IPS-20b (cell line): ENCODE measurements at regions not wholly inside any gene's neighbourhood (a gene's known extent, or its start where the extent isn't known, plus 50 kb on each side); places are given as distances from the start of the nearest gene placed in this dataset.

Source experiments
- H3K27ac ChIP-seq: one replicate; pipeline ENCODE4 v1.5.1; 2013; ENCODE audit warnings: low read length
- H3K27me3 ChIP-seq: 2 replicates; pipeline ENCODE4 v1.6.1; 2013; ENCODE audit warnings: mild to moderate bottlenecking, low read length, inconsistent platforms; ENCODE audit not compliant: insufficient read depth
- H3K36me3 ChIP-seq: 2 replicates; pipeline ENCODE4 v1.6.1; 2013; ENCODE audit warnings: low read depth, mild to moderate bottlenecking, inconsistent platforms, low read length, moderate library complexity; ENCODE audit not compliant: insufficient read depth
- H3K4me1 ChIP-seq: 2 replicates; pipeline ENCODE4 v1.6.1; 2013; ENCODE audit warnings: mild to moderate bottlenecking, control low read depth, inconsistent platforms, low read length, moderate library complexity; ENCODE audit not compliant: insufficient read depth
- H3K4me3 ChIP-seq: 2 replicates; pipeline ENCODE4 v1.5.1; 2013; ENCODE audit warnings: mild to moderate bottlenecking, low read length, inconsistent platforms
- H3K9ac ChIP-seq: 2 replicates; pipeline ENCODE4 v1.6.1; 2013; ENCODE audit warnings: low read depth, mild to moderate bottlenecking, inconsistent platforms, low read length, moderate library complexity
- H3K9me3 ChIP-seq: 2 replicates; pipeline ENCODE4 v1.6.1; 2013; ENCODE audit warnings: mild to moderate bottlenecking, low read depth, low read length, inconsistent platforms; ENCODE audit not compliant: insufficient read depth

GRCh38 chr5:29649321-29649720 lies 1544.2 kb upstream of the CDH6 start:
- H3K9ac ChIP-seq: no peak overlapping the region
- no peaks in the 10 kb centered on the region for H3K4me1 ChIP-seq
- H3K9me3 ChIP-seq: no peaks in the 10 kb centered on the region; the same call in 1 of the 2 replicates
- H3K4me3 ChIP-seq: no peak overlapping the region
- H3K27me3 ChIP-seq: no peaks in the 10 kb centered on the region
- H3K27ac ChIP-seq: no peak overlapping the region
- H3K36me3 ChIP-seq: no peaks in the 10 kb centered on the region

- Histone ChIP-seq H3K36me3 (no peaks in the 10 kb centered on the region), H3K27ac (no peak overlapping the region), H3K9ac (no peak overlapping the region)
Measured at GRCh38 chr5:29642601-29643000, 1550.9 kb upstream of the CDH6 start.

GRCh38 chr5:29614206-29614605 lies 1579.3 kb upstream of the CDH6 start:
- Histone ChIP-seq H3K27me3 (no peaks in the 10 kb centered on the region), H3K9ac (no peak overlapping the region), H3K4me1 (no peaks in the 10 kb centered on the region), H3K9me3 (no peaks in the 10 kb centered on the region), H3K27ac (no peak overlapping the region), H3K4me3 (no peak overlapping the region), H3K36me3 (no peaks in the 10 kb centered on the region)

More at GRCh38 chr5:29642601-29643000, 1550.9 kb upstream of the CDH6 start:
- H3K9me3 ChIP-seq: no peaks in the 10 kb centered on the region; the same call in 1 of the 2 replicates
- no peaks in the 10 kb centered on the region for H3K4me1 ChIP-seq
- no peaks in the 10 kb centered on the region for H3K27me3 ChIP-seq
- H3K4me3 ChIP-seq: no peak overlapping the region

GRCh38 chr5:29588236-29588635 lies 1605.2 kb upstream of the CDH6 start:
- Histone ChIP-seq H3K27ac (no peak overlapping the region), H3K4me3 (no peak overlapping the region), H3K36me3 (no peaks in the 10 kb centered on the region), H3K4me1 (no peaks in the 10 kb centered on the region), H3K27me3 (no peaks in the 10 kb centered on the region), H3K9ac (no peak overlapping the region), H3K9me3 (no peaks in the 10 kb centered on the region)

GRCh38 chr5:29587832-29588231 lies 1605.7 kb upstream of the CDH6 start:
- Histone ChIP-seq H3K4me3 (no peak overlapping the region), H3K36me3 (no peaks in the 10 kb centered on the region), H3K27me3 (no peaks in the 10 kb centered on the region), H3K9ac (no peak overlapping the region), H3K9me3 (no peaks in the 10 kb centered on the region), H3K4me1 (no peaks in the 10 kb centered on the region), H3K27ac (no peak overlapping the region)

GRCh38 chr5:29568028-29568427 lies 1625.5 kb upstream of the CDH6 start:
- Histone ChIP-seq H3K36me3 (no peaks in the 10 kb centered on the region), H3K4me1 (no peaks in the 10 kb centered on the region), H3K9me3 (no peaks in the 10 kb centered on the region), H3K27ac (no peak overlapping the region), H3K4me3 (no peak overlapping the region), H3K27me3 (no peaks in the 10 kb centered on the region), H3K9ac (no peak overlapping the region)

- Histone ChIP-seq H3K27me3 (no peaks in the 10 kb centered on the region), H3K9me3 (no peaks in the 10 kb centered on the region), H3K4me3 (no peak overlapping the region), H3K4me1 (no peaks in the 10 kb centered on the region), H3K27ac (no peak overlapping the region), H3K36me3 (no peaks in the 10 kb centered on the region), H3K9ac (no peak overlapping the region)
Measured at GRCh38 chr5:29561564-29561963, 1631.9 kb upstream of the CDH6 start.

- no peak overlapping the region for H3K4me3 ChIP-seq
- H3K27ac ChIP-seq: no peak overlapping the region
- no peaks in the 10 kb centered on the region for H3K27me3 ChIP-seq
- no peaks in the 10 kb centered on the region for H3K9me3 ChIP-seq
- no peaks in the 10 kb centered on the region for H3K4me1 ChIP-seq
- no peaks in the 10 kb centered on the region for H3K36me3 ChIP-seq
- H3K9ac ChIP-seq: no peak overlapping the region
Measured at GRCh38 chr5:29550523-29550922, 1643.0 kb upstream of the CDH6 start.

GRCh38 chr5:29548262-29548661 lies 1645.2 kb upstream of the CDH6 start:
- no peaks in the 10 kb centered on the region for H3K36me3 ChIP-seq
- H3K9ac ChIP-seq: no peak overlapping the region
- H3K4me1 ChIP-seq: no peaks in the 10 kb centered on the region
- no peaks in the 10 kb centered on the region for H3K9me3 ChIP-seq
- no peaks in the 10 kb centered on the region for H3K27me3 ChIP-seq
- no peak overlapping the region for H3K4me3 ChIP-seq
- H3K27ac ChIP-seq: no peak overlapping the region

GRCh38 chr5:29547236-29547865 lies 1646.1 kb upstream of the CDH6 start:
- H3K27ac ChIP-seq: no peak overlapping the region
- H3K4me3 ChIP-seq: no peak overlapping the region
- no peaks in the 10 kb centered on the region for H3K36me3 ChIP-seq
- no peak overlapping the region for H3K9ac ChIP-seq
- peaks cover 4% of the 10 kb centered on the region; the same call in 1 of the 2 replicates for H3K9me3 ChIP-seq
- H3K4me1 ChIP-seq: no peaks in the 10 kb centered on the region
- no peaks in the 10 kb centered on the region for H3K27me3 ChIP-seq

- Histone ChIP-seq H3K27me3 (no peaks in the 10 kb centered on the region), H3K9ac (no peak overlapping the region), H3K27ac (no peak overlapping the region), H3K9me3 (peaks cover 11% of the 10 kb centered on the region), H3K4me3 (no peak overlapping the region), H3K4me1 (no peaks in the 10 kb centered on the region), H3K36me3 (no peaks in the 10 kb centered on the region)
Measured at GRCh38 chr5:29543501-29543900, 1650.0 kb upstream of the CDH6 start.

- Histone ChIP-seq H3K4me3 (peak overlapping the region; percentile 10; the same call in 1 of the 2 replicates), H3K27me3 (no peaks in the 10 kb centered on the region), H3K9me3 (no peaks in the 10 kb centered on the region), H3K36me3 (no peaks in the 10 kb centered on the region), H3K9ac (peak overlapping the region; percentile 52; the same call in 1 of the 2 replicates), H3K4me1 (peaks cover 12% of the 10 kb centered on the region; the same call in 1 of the 2 replicates), H3K27ac (peak overlapping the region; percentile 57)
Measured at GRCh38 chr5:29524227-29524626, 1669.3 kb upstream of the CDH6 start.
